ENCODE measurements at regions not wholly inside any gene's neighbourhood (a gene's known extent, or its start where the extent isn't known, plus 50 kb on each side); places are given as distances from the start of the nearest gene placed in this dataset.

- no peak for TF ChIP-seq CBX8 (IDR thresholded peaks at IDR 0.05; ENCODE audit: borderline replicate concordance, low read depth, low read length)
These were observed 1028.9 kb upstream of the TMEM132C start (continued) for GRCh38 chr12:127238107-127238506.
